ENCODE measurements at regions not wholly inside any gene's neighbourhood (a gene's known extent, or its start where the extent isn't known, plus 50 kb on each side); places are given as distances from the start of the nearest gene placed in this dataset.
"Not testable (repeated sequence)": the region's sequence is repeated elsewhere in the genome, so short reads cannot be mapped to it uniquely, and the experiment has no call there.

DNA sequence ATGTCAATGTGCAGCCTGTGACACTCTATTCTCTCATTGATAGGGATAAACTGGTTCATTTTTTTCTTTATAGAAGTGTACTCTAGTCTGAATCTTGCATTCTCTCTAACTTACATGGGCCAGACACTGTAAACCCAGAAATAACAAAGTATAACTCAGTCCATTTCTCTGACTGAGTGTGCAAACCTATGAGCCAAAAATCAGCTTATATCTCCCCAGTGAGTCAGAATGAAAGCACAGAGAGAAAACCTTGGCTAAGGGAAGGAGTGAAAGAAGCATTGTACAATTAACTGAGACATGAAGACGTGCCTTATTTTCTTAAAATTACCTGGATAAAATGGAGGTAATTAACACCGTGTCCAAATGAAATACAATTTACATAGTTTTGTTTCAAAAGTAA lies 436.9 kb upstream of the IMPG1 start:
- Mint-ChIP-seq H3K27me3 (ENCODE audit: unreplicated experiment) (no peaks in the 10 kb centered on the region), H3K9me3 (ENCODE audit: unreplicated experiment) (no peaks in the 10 kb centered on the region), H3K4me3 (ENCODE audit: unreplicated experiment) (no peak overlapping the region), H3K36me3 (ENCODE audit: unreplicated experiment) (no peaks in the 10 kb centered on the region), H3K4me1 (ENCODE audit: low read depth, unreplicated experiment) (peaks cover 5% of the 10 kb centered on the region), H3K27ac (ENCODE audit: unreplicated experiment) (no peak overlapping the region)
- no peak for TF ChIP-seq CTCF (IDR thresholded peaks at IDR 0.05; ENCODE audit: partially characterized antibody, unreplicated experiment)
- no peak for DNase-seq

- H3K27ac Mint-ChIP-seq (ENCODE audit: unreplicated experiment), result no peak overlapping the region
- H3K4me3 Mint-ChIP-seq (ENCODE audit: unreplicated experiment), result no peak overlapping the region
- no peak for DNase-seq
- no peak for TF ChIP-seq CTCF (IDR thresholded peaks at IDR 0.05; ENCODE audit: partially characterized antibody, unreplicated experiment)
- no peaks in the 10 kb centered on the region for H3K27me3 Mint-ChIP-seq (ENCODE audit: unreplicated experiment)
- H3K9me3 Mint-ChIP-seq (ENCODE audit: unreplicated experiment), result no peaks in the 10 kb centered on the region
- H3K36me3 Mint-ChIP-seq (ENCODE audit: unreplicated experiment), result peaks cover 2% of the 10 kb centered on the region
- peaks cover 5% of the 10 kb centered on the region for H3K4me1 Mint-ChIP-seq (ENCODE audit: low read depth, unreplicated experiment)
Measured at GRCh38 chr6:76506808-76507207, 434.3 kb upstream of the IMPG1 start.

GRCh38 chr6:76495909-76496308 lies 423.4 kb upstream of the IMPG1 start:
- no peak for DNase-seq
- Mint-ChIP-seq H3K27me3 (ENCODE audit: unreplicated experiment) (no peaks in the 10 kb centered on the region), H3K36me3 (ENCODE audit: unreplicated experiment) (no peaks in the 10 kb centered on the region), H3K4me1 (ENCODE audit: low read depth, unreplicated experiment) (no peaks in the 10 kb centered on the region), H3K9me3 (ENCODE audit: unreplicated experiment) (peaks cover 4% of the 10 kb centered on the region), H3K4me3 (ENCODE audit: unreplicated experiment) (no peak overlapping the region), H3K27ac (ENCODE audit: unreplicated experiment) (no peak overlapping the region)
- TF ChIP-seq CTCF (IDR thresholded peaks at IDR 0.05; ENCODE audit: partially characterized antibody, unreplicated experiment), result no peak

DNA sequence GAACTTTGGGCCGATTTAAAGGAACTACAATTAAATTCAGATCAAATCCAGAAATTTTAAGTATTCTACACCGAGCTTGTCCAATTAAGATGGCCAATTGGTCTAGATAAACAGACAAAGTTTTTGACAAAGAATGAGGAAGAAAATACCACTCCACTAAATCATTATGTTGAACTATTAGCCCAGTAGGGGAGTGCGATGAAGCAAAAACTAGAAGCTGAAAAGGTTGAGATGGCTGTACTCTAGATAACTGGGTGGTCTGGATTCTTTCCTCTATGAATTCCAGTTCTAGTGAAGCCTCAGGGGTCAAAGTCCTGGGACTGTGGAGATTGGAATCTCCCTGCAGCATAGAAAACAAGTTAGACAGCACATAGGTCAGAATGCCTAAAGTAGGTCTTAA lies 418.9 kb upstream of the IMPG1 start:
- H3K4me3 Mint-ChIP-seq (ENCODE audit: unreplicated experiment); H3K27me3 Mint-ChIP-seq (ENCODE audit: unreplicated experiment); H3K27ac Mint-ChIP-seq (ENCODE audit: unreplicated experiment); H3K36me3 Mint-ChIP-seq (ENCODE audit: unreplicated experiment); H3K9me3 Mint-ChIP-seq (ENCODE audit: unreplicated experiment); H3K4me1 Mint-ChIP-seq (ENCODE audit: low read depth, unreplicated experiment); DNase-seq: not testable (repeated sequence)

DNA sequence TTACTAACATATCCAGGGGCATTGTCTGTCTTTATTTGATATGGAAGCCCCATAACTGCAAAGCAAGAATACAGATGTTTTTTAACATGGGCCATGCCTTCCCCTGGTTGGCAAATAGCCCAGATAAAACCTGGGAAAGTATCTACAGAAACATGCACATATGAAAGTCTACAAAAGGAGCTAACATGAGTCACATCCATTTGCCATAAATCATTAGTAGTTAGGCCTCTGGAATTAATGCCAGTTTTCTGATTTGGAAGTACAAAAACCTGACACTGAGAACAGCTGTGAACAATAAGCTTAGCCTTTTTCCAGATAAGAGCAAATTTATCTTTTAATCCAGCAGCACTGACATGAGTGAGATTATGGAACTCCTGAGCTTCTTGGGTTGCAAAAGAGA lies 418.0 kb upstream of the IMPG1 start:
- H3K27me3 Mint-ChIP-seq (ENCODE audit: unreplicated experiment), result no peaks in the 10 kb centered on the region
- no peak for DNase-seq
- H3K4me3 Mint-ChIP-seq (ENCODE audit: unreplicated experiment), result no peak overlapping the region
- no peaks in the 10 kb centered on the region for H3K4me1 Mint-ChIP-seq (ENCODE audit: low read depth, unreplicated experiment)
- H3K36me3 Mint-ChIP-seq (ENCODE audit: unreplicated experiment), result peaks cover 4% of the 10 kb centered on the region
- TF ChIP-seq CTCF (IDR thresholded peaks at IDR 0.05; ENCODE audit: partially characterized antibody, unreplicated experiment), result no peak
- peaks cover 3% of the 10 kb centered on the region for H3K9me3 Mint-ChIP-seq (ENCODE audit: unreplicated experiment)
- no peak overlapping the region for H3K27ac Mint-ChIP-seq (ENCODE audit: unreplicated experiment)

DNA sequence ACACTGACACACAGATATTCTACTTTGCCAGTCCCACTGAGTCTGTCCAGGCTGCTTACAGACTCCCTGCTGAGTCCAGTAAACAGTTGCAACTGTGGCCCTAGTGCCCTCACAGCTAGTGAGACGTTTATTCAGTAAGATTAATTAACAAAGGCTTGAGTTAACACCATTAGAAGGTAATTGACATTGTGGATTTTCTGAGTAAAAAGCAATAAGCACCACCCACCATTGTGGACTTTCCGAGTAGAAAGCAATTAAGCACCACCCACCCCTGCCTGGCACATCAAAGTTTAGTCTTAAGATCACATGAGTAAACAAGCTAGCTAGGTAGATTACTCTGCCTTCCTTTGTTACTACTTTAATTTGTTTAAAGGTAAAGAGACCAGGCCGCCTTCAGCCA lies 408.6 kb upstream of the IMPG1 start:
- Mint-ChIP-seq H3K4me1 (ENCODE audit: low read depth, unreplicated experiment) (no peaks in the 10 kb centered on the region), H3K9me3 (ENCODE audit: unreplicated experiment) (no peaks in the 10 kb centered on the region), H3K36me3 (ENCODE audit: unreplicated experiment) (no peaks in the 10 kb centered on the region), H3K27me3 (ENCODE audit: unreplicated experiment) (no peaks in the 10 kb centered on the region), H3K27ac (ENCODE audit: unreplicated experiment) (no peak overlapping the region), H3K4me3 (ENCODE audit: unreplicated experiment) (no peak overlapping the region)
- DNase-seq, result no peak
- TF ChIP-seq CTCF (IDR thresholded peaks at IDR 0.05; ENCODE audit: partially characterized antibody, unreplicated experiment), result no peak
